Stimulated activated CD8-positive, alpha-beta memory T cell treated with anti-CD3 and anti-CD28 coated beads, Interleukin-15, amount 100 ng/mL, for 48 hours (primary cell): ENCODE measurements at regions not wholly inside any gene's neighbourhood (a gene's known extent, or its start where the extent isn't known, plus 50 kb on each side); places are given as distances from the start of the nearest gene placed in this dataset.

Experiments used
- DNase-seq, 2 donors: peaks; one replicate each; pipeline ENCODE4 v3.0.0-alpha.2; 2020; ENCODE audit warnings: low read depth in 2 of 2

DNA sequence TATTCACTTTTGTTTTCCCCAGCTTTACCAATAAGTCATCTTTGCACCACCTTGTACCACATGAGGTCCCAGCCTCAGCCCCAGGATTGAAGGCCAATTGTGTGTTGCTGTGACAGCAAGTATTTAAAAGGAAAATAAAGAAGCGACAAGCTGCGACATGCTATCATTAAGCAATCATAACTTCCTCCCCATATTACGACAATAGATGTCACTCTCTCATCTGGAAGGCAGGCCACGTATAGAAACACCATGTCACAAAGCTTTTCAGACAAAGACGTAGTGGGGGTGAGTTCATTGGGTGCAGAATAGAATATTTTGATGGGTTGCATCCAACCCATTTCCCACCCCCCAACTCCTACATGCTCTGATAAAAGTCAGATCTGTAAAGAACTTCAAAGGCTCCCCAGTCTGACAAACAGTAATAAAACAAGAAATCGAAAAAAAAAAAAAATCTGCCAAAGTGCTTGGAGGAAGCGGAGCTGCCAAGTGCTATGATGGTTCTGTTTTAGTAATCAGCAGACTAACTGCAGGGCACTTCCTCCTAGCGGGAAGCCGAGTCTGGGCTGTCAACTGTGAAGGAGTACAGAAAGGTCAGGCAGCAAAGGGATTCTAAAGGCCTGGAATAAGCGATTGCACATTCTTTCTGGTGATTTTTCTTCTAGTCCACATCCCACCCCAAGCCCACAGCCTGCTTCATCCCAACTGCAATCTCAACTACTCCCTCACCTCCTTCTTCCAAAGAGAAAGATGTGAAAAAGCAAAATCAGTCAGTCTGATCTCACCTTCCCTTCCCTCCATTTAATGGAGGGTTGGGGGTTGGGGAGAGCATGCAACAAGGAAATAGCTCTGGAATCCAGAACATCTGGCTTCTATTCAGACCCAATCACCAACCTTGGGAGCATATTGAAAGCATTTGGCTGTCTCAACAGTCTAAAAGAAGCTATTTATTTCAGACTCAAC is 131.4 kb upstream of the UBASH3B start:
- no peak for DNase-seq

DNA sequence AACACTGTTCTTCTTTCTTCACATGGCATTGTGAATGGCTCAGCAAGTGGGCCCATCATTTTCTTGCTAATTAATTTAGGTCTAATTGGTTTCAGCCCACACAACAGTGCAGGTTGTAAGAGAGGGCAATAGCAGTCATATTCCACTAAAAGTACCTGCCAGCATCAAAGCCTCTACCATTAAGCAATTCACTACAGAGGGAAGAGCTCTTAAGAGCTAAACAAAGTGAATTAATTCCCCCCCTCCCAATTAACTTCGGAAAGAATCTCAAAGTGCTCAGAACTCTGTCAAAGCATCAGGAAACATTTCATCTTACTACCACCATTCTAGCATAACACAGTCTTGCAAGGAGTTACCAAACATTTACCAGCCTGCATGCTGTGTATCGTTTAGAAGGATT is 133.9 kb upstream of the UBASH3B start:
- DNase-seq, result no peak

DNA sequence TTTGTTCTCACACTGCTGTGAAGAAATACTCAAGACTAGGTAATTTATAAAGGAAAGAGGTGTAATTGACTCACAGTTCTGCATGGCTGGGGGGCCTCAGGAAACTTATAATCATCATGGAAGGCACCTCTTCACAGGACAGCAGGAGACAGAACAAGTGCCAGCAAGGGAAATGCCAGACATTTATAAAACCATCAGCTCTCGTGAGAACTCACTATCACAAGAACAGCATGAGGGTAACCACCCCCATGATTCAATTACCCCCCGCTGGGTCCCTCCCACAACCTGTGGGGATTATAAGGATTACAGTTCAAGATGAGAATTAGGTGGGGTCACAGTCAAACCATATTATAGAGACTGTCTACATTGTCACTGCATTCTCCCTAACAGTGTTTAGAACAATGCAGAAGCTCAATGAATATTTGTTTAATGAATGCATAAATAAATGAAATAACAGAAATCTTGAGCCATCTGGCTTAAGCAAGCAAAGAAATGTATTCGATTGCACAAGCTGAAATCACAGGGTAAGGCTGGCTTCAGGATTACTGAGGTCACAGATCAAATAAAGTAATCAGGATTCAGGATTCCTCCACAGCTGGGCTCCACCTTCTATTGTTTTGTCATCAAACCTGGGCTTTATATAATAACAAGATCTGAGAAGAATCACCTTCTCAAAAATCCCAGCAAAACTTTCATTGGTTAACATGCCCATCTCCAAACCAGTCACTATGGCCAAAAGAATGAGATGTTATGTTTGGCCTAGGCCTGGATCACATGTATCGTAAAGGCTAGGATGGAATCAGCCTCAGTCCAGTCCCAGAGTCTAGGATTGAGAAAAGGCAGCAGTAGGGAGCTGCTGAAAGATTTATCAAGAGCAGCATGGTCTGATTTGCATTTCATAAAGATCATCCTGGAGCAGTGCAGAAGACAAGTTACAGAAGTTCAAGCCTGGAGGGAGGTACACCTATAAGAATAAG is 137.8 kb upstream of the UBASH3B start:
- no peak for DNase-seq

DNA sequence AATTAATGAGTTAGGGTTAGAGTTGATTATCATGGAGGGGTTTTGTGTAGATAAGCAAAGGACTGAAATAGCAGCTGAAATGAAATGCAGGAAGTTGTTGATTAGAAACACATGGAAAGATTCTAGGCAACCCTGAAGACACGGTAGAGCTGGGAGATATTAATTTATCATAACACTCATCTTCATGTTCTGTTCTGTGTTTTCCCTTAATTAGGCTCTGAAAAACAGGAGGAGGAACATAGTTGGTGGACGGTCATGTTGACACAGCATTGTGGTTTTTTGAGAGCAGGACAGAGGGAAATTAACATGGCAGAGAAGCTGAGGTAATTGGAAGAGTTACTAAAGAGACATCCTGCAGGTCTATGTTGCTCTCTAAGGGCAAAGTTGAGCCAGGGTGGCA is 138.8 kb upstream of the UBASH3B start:
- no peak for DNase-seq

DNA sequence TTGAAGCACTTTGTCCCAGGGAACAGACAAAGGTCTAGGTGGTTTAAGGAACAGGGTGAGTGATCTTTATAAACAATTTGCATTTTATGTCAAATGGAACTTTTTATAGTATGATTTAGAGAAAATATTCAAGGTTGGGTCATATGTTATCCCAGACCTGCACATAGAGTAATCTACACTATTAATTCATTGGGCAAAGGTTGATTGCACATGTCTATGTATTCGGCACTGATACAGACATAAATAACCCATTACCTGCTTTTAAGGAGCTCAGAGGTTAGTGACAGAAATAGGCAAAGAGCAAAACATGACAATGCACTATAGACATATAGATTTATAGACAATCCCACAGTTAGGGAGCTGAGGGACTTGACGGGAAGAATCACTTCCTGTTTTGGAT is 141.5 kb upstream of the UBASH3B start:
- DNase-seq, result no peak

DNA sequence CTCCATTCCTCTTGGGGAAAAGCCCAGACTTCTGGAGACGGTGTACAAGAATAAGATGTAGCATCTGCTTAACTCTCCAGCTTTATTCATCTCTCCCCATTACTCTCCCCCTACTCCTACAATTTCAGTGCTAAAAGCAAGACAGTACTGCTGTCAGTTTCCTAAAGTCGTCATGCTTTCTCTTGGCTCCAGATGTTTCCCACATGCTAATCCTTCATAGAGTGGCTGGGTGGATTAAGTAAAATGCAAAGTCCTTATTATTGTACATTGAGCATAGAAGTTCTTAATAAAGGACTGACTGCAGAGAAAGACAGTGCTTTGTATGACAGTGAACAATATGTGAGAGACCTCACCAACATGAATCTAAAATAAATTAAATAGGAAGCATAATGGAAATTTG is 142.2 kb upstream of the UBASH3B start:
- no peak for DNase-seq

DNA sequence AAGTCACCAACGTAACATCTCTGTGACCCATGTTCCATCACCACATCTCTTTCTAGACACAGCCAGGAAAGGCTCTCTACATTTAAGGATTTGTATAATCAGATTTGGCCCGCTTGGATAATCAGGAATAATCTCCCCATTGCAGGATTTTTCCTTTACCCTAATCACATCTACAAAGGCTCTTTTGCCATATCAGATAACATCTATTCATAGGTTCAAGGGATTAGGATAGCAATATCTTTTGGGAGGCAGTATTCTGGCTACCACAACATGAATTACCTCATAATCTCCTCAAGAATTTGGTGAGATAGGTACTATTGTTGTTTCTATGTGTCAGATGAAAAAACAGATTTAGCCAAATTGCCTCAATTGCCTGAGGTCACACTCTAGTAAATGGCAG is 142.8 kb upstream of the UBASH3B start:
- DNase-seq, result no peak

DNA sequence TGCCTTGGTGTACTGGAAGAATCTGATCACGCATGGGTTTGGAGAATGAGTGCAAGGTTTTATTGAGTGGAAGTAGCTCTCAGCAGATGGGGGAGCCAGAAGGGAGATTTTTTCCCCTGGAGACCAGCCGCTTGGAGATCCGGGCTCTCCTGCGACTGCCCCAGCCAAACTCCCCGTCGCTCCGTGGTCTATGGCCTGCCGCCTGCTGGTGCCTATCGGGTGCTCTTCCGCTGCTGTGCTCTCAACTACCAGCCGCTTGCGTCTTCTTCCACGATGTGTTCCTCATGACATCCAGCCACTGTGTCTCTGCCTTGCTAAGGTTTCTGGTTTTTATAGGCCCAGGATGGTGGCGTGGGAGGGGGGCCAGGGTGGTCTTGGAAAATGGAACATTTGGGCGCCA is 145.6 kb upstream of the UBASH3B start:
- DNase-seq, result no peak

DNA sequence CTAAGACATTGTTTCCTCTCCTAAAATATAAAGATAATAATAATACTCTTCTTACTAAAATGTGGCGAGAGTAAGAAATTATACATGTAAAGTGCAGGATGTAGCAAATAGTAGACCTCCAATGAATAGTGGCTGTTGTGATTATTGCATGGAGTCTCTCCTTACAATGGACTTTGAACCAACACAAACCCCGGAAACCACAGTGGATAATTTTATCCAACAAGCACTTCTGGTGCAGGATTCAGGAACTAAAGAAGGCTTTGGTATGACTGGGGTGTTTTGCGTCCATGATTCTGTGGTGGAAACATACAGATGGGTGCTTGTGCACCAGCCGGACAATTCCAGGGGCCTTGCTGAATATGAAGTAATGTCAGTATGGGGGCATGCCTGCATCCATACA is 146.4 kb upstream of the UBASH3B start:
- no peak for DNase-seq

DNA sequence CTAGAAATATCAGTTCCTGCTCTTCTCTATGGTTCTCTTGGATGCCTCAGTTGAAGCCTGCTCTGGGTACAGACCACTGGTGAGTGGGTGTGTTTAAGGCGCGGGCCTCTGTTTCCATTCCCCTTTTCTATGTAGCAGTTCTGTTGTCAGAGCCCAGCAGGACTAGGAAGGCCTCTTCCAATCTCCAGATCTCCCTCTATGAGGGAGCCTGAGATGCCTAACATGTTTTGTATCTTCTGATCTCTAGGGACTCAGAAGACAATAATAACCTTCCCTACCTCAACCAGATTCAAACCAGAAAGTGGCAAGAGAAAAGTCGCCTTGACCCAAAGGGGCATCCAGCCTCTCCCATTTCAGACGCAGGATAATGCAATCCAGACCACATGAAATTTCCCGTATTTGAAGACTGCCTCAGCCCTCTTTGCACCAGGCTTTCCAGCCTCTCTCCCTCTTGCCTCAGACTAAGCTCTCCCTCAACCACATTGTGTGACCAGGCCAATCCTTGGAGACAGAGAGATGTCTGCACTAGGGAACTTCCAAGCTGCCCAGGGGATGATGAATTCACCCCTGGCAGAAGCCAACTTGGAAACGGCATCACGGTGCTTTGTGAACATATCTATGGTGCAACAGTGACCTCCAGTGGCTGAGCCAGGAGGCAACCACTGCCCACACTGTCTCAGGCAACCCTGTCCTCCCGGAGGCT is 150.1 kb upstream of the UBASH3B start:
- peak in 1 of 2 donors; percentile 8 for DNase-seq

DNA sequence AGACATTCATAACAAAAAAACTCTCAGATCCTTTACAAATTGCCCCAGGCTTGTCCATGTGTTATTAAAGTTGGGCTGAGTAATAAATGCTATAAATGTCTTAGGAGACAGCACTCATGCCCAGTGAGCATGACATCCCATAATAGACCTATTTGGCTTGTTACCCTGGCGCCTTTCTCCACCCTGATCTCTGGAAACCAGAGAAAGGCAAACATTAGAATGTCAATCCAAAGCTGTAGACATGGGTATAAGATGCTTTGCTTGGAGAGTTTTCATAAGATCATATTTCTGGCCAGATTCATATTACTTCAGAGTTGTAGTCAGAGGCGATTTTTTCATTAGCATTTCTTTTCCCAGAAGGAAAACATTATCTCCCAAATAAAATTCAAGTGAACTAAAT is 161.3 kb upstream of the UBASH3B start:
- no peak for DNase-seq

DNA sequence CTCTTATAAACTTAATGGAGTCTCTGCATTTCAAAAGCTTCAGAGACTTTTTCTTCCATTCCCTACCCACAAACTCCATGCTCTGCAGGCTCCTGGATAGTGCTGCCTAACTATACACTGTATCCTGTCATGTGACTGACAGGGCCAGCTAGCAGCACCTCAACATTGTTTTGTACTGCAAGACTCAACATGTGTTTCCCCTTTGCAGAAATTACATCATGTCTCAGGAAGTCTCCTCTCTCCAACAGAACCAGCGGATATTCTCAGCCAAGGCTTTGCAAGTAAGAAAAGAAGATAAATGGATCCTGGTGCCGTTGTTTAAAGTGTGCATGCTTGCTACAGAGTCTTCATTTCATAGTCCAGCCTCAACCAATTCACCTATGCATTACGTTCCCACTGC is 164.0 kb upstream of the UBASH3B start:
- no peak for DNase-seq

DNA sequence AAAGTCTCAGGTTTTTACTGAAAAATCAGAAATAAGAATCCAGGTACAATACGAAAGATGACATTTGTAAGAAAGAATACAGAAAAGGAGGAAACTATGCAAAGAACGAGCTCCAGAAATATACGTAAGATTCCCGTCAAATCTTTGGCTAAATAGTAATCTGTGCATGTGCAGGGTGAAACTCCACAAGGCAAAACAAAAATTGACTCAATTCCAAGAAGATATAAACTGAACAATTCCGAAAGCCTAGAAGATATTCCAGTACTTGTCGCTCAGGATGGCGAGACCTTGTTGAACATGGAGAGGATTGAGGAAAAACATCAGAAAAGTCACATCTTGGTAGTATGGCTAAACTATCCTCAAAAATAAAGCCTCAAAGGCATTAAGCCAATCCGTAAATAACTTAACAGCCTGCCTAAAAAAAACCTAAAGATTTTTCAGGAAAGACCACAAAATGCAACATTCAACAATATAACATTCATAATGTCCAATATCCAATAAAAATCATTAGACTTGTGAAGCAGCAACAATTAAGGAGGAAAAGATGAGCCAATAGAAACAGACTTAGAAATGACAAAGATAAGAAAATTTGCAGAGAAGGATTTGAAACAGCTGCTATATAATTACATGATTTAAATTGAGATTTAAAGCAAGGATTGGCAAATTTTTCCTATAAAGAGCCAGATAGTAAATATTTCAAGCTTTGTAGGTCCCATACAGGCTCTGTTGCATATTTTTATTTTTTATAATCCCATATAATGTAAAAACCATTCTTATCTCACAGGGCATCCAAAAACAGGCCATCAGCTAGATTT is 166.4 kb upstream of the UBASH3B start:
- DNase-seq, result no peak

DNA sequence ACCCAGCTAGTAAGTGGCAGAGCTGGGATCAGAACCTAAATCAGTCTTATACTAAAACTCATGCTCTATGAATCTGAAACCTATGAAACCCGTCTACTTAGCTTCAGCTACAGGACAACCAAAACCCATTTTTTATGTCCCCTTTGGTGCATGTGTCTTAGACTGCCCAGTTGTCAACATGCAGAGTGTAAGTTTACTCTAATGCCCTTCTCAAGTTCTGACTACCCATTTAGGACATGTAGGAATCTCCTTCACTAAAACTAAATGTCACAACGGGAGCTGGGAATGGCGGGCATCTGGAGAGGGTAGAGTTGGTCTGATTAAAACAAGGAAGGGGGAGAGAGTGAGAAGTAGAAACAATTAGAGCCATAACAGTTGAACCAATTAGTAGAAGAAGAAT is 167.9 kb upstream of the UBASH3B start:
- DNase-seq, result no peak

DNA sequence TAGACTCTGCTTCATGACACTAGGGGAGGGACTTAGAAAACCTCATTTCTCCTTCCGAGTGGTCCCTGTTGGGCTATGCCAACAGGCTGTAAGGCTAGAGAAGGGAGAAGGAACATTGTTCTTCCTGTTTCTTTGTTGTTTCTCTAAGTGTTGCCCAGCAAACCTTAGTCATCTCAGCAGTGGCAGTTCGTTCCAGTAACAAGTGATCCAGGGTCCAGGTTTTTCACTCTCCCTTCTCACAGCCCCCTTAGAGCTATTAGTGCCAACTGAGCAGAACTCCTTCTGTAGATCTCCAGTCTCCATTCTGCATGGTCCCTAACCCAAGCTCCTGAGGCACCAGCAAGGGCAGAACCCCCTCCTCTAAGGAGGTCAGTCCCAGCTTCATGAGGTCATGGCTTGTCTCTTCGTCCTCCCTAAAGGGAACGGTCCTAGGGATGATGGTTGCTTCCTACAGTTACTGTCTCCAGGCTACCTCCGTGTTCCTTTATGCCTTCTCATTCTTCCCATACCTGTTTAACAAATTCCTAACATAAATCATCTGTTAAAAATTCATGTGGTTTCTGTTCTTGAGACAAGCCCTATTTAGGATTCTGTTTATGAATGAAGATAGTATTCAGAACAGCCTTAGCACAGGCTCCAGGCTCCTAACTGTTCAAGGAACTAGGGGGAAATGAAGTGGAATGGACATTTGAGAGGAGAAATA is 168.6 kb upstream of the UBASH3B start:
- DNase-seq, result no peak

DNA sequence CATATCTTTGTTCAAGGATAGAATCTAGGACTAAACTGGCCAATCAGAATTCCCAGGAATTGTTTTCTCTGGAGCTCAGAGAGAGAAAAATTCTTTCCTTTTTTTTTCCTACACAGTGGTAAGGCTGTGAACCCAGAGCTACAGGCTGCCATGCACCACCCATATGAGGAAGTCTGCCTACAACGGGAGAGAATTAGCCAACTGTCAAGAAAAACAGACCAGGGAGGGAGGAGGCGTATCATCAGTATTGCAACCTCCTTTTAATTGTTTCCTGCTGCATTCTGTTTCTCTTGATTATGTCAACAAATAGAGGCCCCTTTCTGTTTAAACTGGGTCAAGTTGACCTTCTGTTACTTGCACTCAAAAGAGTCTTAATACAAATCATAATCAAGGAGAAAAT is 176.5 kb upstream of the UBASH3B start:
- DNase-seq, result no peak

DNA sequence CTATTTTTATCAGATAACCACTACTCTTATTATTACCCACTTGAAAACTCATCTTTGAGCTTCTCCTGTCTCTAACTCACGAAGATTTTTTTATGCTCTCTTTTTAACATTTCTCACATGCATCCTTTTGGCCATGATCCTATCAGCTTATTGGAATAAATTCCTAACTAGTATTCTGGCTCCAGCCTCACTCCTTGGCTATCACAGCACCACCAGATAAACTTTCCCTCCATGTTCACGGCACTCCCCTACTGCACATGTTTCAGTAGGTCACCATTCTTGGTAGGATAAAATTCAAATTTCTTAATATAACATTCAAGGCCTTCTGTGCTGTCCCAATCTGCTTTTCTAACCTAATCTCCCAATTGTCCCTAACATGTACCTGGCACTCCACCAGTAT is 186.6 kb upstream of the UBASH3B start:
- no peak for DNase-seq

DNA sequence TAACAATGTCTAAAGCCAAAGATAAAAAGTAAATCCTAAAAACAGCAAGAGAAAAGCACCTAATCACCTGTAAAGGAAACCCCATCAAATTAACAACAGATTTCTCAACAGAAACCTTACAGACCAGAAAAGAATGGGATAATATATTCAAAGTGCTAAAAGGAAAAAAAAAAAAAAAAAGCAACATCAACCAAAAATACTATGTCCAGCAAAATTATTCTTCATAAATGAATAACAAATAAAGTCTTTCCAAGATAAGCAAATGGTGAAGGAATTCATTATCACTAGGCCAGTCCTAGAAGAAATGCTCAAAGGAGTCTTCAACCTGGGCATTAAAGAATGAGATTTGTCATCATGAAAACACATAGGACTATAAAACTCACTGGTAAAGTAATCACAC is 192.0 kb upstream of the UBASH3B start:
- no peak for DNase-seq

DNA sequence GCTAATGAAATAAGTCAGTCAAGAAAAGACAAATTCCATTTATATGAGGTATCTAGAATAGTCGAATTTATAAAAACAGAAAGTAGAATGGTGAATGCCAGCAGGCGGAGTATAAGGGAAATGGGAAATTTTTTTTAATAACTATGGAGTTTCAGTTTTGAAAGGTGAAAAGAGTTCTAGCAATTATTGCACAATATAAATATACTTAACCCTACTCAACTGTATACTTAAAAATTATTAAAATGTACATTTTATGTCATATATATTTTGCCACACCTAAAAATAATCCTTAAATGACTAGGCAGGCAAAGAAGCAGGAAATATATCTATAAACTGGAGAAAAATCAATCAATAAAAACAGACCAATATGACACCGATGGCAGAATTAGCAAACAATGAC is 196.5 kb upstream of the UBASH3B start:
- DNase-seq, result no peak

DNA sequence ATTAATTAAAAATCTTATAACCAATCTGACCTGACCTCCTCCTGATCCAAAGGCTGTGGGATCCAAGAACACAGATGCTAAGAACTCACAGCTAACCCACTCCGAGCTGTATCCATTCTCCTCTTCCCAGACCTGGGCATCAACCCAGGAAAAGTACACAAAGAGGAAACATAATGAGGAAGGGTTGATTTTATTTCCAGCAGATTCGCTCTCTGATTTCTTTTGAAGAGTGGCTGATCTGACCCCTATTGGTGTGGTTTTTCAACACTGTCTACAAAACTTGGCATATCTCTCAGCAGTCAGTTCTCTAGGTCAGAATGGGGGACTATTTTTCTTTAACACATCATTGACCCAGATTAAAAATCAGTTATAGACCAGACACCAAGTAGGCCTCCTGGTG is 201.9 kb upstream of the UBASH3B start:
- DNase-seq, result no peak

DNA sequence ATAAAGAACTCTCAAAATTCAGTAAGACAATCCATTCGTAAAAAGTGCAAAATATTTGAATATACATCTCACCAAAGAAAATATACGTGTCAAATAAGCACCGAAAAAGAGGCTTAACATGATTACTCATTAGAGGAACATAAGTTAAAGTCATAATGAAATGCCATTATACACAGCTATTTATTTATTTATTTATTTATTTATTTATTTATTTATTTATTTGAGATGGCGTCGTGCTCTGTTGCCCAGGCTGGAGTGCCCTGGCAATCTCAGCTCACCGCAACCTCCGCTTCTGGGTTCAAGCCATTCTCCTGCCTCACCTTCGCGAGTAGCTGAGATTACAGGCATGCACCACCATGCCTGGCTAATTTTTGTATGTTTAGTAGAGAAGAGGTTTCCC is 203.6 kb upstream of the UBASH3B start:
- DNase-seq, result no peak
